HG03378 (cell line): ENCODE measurements at regions not wholly inside any gene's neighbourhood (a gene's known extent, or its start where the extent isn't known, plus 50 kb on each side); places are given as distances from the start of the nearest gene placed in this dataset.
"Not testable (repeated sequence)": the region's sequence is repeated elsewhere in the genome, so short reads cannot be mapped to it uniquely, and the experiment has no call there.

ENCODE experiments used
- ATAC-seq: cut with Tn5 transposase; IDR thresholded peaks from one replicate; pipeline ENCODE4 v1.9.1; 2021; ENCODE audit warnings: mild to moderate bottlenecking, moderate library complexity; ENCODE audit not compliant: unreplicated experiment

- ATAC-seq, result no peak
Measured at GRCh38 chr20:5696011-5696559, 54.1 kb upstream of the SHLD1 start.

- ATAC-seq, result peak; percentile 96
Measured at GRCh38 chr20:5691918-5692618, 58.1 kb upstream of the SHLD1 start.

GRCh38 chr20:5689463-5689862, 60.7 kb upstream of the SHLD1 start:
- no peak for ATAC-seq

- no peak for ATAC-seq
Measured at GRCh38 chr20:5688431-5688972, 61.7 kb upstream of the SHLD1 start.

- ATAC-seq, result no peak
Measured at GRCh38 chr20:5687884-5688283, 62.3 kb upstream of the SHLD1 start.

GRCh38 chr20:5686384-5687105, 63.7 kb upstream of the SHLD1 start:
- ATAC-seq, result no peak

- not testable (repeated sequence) for ATAC-seq
Measured at GRCh38 chr20:5682556-5682955, 67.6 kb upstream of the SHLD1 start.

- ATAC-seq, result no peak
Measured at GRCh38 chr20:5680192-5680591, 69.4 kb upstream of the GPCPD1 start.

- ATAC-seq, result no peak
Measured at GRCh38 chr20:5678777-5679176, 68.0 kb upstream of the GPCPD1 start.

GRCh38 chr20:5677944-5678343, 67.1 kb upstream of the GPCPD1 start:
- ATAC-seq, result not testable (repeated sequence)

- no peak for ATAC-seq
Measured at GRCh38 chr20:5677389-5677788, 66.6 kb upstream of the GPCPD1 start.

- ATAC-seq, result no peak
Measured at GRCh38 chr20:5675103-5676091, 64.6 kb upstream of the GPCPD1 start.

GRCh38 chr20:5674176-5674660, 63.4 kb upstream of the GPCPD1 start:
- ATAC-seq, result peak; percentile 93

- no peak for ATAC-seq
Measured at GRCh38 chr20:5670874-5671273, 60.1 kb upstream of the GPCPD1 start.

GRCh38 chr20:5670036-5670536, 59.3 kb upstream of the GPCPD1 start:
- ATAC-seq, result no peak

GRCh38 chr20:5668529-5668868, 57.7 kb upstream of the GPCPD1 start:
- no peak for ATAC-seq

- ATAC-seq, result no peak
Measured at GRCh38 chr20:5667705-5668528, 57.1 kb upstream of the GPCPD1 start.

- ATAC-seq, result no peak
Measured at GRCh38 chr20:5665417-5665816, 54.6 kb upstream of the GPCPD1 start.

- no peak for ATAC-seq
Measured at GRCh38 chr20:5663396-5663795, 52.6 kb upstream of the GPCPD1 start.

- no peak for ATAC-seq
Measured at GRCh38 chr20:5662769-5663168, 52.0 kb upstream of the GPCPD1 start.
